Kidney epithelial cell (primary cell): ENCODE measurements at regions not wholly inside any gene's neighbourhood (a gene's known extent, or its start where the extent isn't known, plus 50 kb on each side); places are given as distances from the start of the nearest gene placed in this dataset.

ENCODE experiments used
- DNase-seq: peaks from one replicate; pipeline ENCODE4 v3.0.0-alpha.2; 2010; ENCODE audit warnings: low read depth
- H3K27me3 ChIP-seq: 2 replicates; pipeline ENCODE4 v1.6.0; 2011; ENCODE audit warnings: low read length; ENCODE audit not compliant: control insufficient read depth, insufficient read depth
- H3K36me3 ChIP-seq: 2 replicates; pipeline ENCODE4 v1.5.1; 2011; ENCODE audit warnings: low read length; ENCODE audit not compliant: control insufficient read depth, insufficient read depth
- H3K4me3 ChIP-seq: 2 replicates; pipeline ENCODE4 v1.5.1; 2011; ENCODE audit warnings: low read depth, mild to moderate bottlenecking, control low read depth, low read length
- TF ChIP-seq, protein P1 (sequence below): IDR thresholded peaks from 2 replicates; pipeline ENCODE4 v1.5.1; 2011; ENCODE audit warnings: mild to moderate bottlenecking, moderate library complexity, low read length, control low read depth, inconsistent platforms; ENCODE audit not compliant: insufficient read depth, poor library complexity, severe bottlenecking

DNA sequence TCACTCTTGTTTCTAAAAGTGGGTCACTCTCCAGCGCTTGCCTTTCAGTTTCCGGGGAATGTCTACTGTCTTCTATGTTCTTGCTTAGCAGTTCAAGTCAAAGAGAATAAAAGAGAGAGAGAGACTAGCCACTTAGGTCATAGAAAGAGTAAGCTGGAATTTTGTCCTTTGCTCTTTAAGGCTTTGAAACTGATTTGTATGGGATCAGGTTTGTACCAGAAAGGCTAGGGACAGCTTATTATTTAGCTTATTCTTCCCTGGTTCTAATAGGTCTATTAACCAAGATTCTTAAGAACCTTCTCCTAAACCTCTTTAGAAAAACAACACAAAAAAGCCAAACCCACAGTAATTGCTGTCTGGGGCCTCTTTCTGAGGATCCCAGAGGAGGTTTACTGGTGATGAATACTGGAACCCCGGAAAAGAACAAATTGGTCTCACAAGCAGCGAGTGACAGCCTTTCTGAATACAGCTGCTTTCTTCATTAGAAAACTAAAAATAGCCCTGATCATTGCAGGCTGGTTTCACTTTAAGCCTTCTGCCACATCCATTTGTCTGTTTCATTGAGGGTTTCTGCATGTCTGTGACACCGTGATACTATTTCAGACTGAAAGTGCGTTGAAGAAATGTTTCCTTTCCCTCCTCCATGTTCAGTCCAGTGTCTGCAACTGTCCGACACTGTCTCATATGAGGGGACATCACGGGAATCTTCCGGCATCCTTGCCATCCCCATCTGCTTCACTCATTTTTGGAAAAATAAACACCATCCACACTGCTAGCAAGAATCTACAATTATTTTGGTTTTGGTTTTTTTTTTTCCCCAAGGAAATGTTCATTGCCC lies 75.1 kb upstream of the ATXN1 start:
- Histone ChIP-seq H3K4me3 (no peak overlapping the region), H3K27me3 (no peaks in the 10 kb centered on the region), H3K36me3 (no peaks in the 10 kb centered on the region)
- TF ChIP-seq, protein P1, sequence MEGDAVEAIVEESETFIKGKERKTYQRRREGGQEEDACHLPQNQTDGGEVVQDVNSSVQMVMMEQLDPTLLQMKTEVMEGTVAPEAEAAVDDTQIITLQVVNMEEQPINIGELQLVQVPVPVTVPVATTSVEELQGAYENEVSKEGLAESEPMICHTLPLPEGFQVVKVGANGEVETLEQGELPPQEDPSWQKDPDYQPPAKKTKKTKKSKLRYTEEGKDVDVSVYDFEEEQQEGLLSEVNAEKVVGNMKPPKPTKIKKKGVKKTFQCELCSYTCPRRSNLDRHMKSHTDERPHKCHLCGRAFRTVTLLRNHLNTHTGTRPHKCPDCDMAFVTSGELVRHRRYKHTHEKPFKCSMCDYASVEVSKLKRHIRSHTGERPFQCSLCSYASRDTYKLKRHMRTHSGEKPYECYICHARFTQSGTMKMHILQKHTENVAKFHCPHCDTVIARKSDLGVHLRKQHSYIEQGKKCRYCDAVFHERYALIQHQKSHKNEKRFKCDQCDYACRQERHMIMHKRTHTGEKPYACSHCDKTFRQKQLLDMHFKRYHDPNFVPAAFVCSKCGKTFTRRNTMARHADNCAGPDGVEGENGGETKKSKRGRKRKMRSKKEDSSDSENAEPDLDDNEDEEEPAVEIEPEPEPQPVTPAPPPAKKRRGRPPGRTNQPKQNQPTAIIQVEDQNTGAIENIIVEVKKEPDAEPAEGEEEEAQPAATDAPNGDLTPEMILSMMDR, result no peak
- DNase-seq, result no peak

DNA sequence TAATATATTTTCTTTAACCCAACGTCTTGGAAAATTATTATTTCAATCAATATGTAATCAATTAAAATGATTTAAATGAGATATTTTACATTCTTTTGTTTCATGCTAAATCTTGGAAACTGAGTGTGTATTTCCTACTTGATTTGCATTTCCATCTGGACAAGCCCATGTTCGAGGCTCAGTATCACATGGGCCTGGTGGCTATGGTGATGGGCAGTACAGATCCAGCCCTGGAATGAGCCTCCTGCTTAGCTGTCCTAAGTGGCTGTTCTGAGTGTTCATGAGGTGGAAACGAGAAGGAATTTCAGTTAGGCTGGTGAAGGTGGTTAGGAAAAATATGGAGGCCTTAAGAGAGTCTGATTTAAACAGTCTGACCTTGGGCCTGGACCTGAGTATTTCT lies 73.0 kb upstream of the ATXN1 start:
- no peaks in the 10 kb centered on the region for H3K36me3 ChIP-seq
- no peaks in the 10 kb centered on the region for H3K27me3 ChIP-seq
- TF ChIP-seq, protein P1, result no peak
- no peak overlapping the region for H3K4me3 ChIP-seq
- DNase-seq, result no peak

DNA sequence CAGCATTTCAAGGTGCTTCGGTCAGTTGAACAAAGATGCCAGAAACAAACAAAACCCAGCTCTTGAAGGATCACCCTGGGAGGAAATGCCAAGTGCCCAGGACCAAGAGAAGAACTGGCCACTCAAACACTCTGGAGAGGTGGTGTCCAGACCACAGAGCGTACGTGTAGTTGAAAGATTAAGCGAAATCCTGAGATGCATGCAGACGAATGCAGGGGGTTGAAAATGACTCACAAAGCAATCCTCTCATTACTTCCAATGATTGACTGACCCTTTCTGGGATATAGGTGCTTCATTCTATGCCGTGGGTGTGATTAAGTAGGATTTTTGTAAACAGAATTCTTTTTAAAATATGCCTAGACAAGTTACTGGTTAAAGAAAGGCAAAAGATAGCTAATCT lies 71.5 kb upstream of the ATXN1 start:
- no peak for DNase-seq
- TF ChIP-seq, protein P1, result no peak
- no peaks in the 10 kb centered on the region for H3K27me3 ChIP-seq
- no peak overlapping the region for H3K4me3 ChIP-seq
- H3K36me3 ChIP-seq, result no peaks in the 10 kb centered on the region

DNA sequence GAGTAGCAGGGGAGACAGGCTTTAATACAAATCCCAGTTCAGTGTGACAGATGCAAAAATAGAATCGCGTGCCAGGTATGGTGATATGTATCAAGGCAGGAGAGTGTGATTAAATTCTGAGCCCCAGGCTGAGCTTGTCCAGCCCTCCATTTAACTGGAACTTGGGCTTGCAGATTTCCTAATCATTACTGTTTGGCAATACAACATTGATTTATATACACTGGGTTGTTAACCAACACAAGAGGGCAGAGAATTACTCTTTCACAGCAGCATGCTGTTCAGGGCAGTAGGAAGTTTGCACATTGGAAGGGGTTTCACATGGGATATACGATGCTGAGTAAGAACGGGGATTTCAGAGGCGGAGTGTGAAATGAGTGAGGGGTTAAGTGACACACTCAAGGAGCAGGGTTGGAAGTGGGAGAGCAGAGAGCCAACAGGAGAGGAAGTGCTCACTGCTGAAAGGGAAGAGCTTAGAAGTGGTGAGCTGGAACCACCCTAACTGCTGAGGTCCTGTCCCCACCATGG lies 70.8 kb upstream of the ATXN1 start:
- DNase-seq, result no peak
- TF ChIP-seq, protein P1, result no peak
- no peaks in the 10 kb centered on the region for H3K36me3 ChIP-seq
- H3K27me3 ChIP-seq, result no peaks in the 10 kb centered on the region
- no peak overlapping the region for H3K4me3 ChIP-seq

DNA sequence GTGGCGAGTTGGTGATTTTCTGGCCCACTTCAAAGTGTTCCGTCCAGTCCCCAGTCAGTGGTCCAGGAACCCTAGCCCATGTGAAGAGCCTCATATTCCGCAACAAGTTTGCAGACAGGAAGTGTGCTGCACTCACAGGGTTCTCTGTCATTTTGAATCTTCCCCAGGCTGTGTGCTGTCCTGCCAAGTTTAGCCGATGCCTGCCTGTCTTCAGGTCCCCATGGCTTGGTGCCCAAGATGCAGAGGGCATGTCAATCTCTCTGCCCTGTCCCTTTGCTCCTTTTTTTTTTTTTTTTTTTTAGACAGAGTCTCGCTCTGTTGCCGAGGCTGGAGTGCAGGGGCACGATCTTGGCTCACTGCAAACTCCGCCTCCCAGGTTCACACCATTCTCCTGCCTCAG lies 69.9 kb upstream of the ATXN1 start:
- TF ChIP-seq, protein P1, result no peak
- no peaks in the 10 kb centered on the region for H3K27me3 ChIP-seq
- no peaks in the 10 kb centered on the region for H3K36me3 ChIP-seq
- no peak for DNase-seq
- H3K4me3 ChIP-seq, result no peak overlapping the region
